Keratinocyte (primary cell): ENCODE measurements at regions not wholly inside any gene's neighbourhood (a gene's known extent, or its start where the extent isn't known, plus 50 kb on each side); places are given as distances from the start of the nearest gene placed in this dataset.
A peak's percentile ranks its signal among the peaks of the same experiment; 100 is the strongest.
"Not testable (repeated sequence)": the region's sequence is repeated elsewhere in the genome, so short reads cannot be mapped to it uniquely, and the experiment has no call there.

ENCODE experiments used
- DNase-seq: peaks from one replicate; pipeline ENCODE4 v3.0.0-alpha.2; 2011; ENCODE audit warnings: low read depth, missing footprints, low spot score
- FAIRE-seq: peaks from 2 replicates; lab custom pipeline; 2011; peaks lifted over from hg19 to GRCh38; lab: Jason Lieb, UNC
- H2AFZ ChIP-seq: 2 replicates; pipeline ENCODE4 v1.6.0; 2012; ENCODE audit warnings: low read length, control low read depth, inconsistent platforms; ENCODE audit not compliant: control insufficient read depth
- H3K27ac ChIP-seq: 2 replicates; pipeline ENCODE4 v1.5.1; 2011; ENCODE audit warnings: low read length; ENCODE audit not compliant: control insufficient read depth, insufficient read depth
- H3K27me3 ChIP-seq: 3 replicates; pipeline ENCODE4 v1.6.0; 2011; ENCODE audit warnings: low read length; ENCODE audit not compliant: control insufficient read depth, insufficient read depth; ENCODE audit errors: extremely low read depth
- H3K36me3 ChIP-seq, 2 experiments: 2 replicates in 1 of 2; 3 replicates in 1 of 2; pipeline ENCODE4 v1.5.1; 2011; ENCODE audit warnings: low read length in 2 of 2, mild to moderate bottlenecking in 1 of 2; ENCODE audit not compliant: control insufficient read depth in 2 of 2, insufficient read depth in 2 of 2; ENCODE audit errors: extremely low read depth in 1 of 2
- H3K4me1 ChIP-seq: 3 replicates; pipeline ENCODE4 v1.5.1; 2011; ENCODE audit warnings: low read length; ENCODE audit not compliant: control insufficient read depth, insufficient read depth; ENCODE audit errors: extremely low read depth
- H3K4me2 ChIP-seq: 3 replicates; pipeline ENCODE4 v1.6.0; 2011; ENCODE audit warnings: low read depth, low read length; ENCODE audit not compliant: control insufficient read depth, insufficient read depth; ENCODE audit errors: extremely low read depth
- H3K4me3 ChIP-seq, 3 experiments: fragments of 200-600 bp in 1 of 3; sonication (generic) in 1 of 3; 2 replicates in 2 of 3; 3 replicates in 1 of 3; pipeline ENCODE4 v1.5.1; 2011 to 2016; ENCODE audit warnings: low read length in 3 of 3, mild to moderate bottlenecking in 3 of 3, control low read depth in 2 of 3, inconsistent platforms in 1 of 3, low read depth in 1 of 3, mixed read lengths in 1 of 3, mixed run types in 1 of 3, moderate library complexity in 1 of 3; ENCODE audit not compliant: control insufficient read depth in 2 of 3, insufficient read depth in 2 of 3; ENCODE audit errors: extremely low read depth in 1 of 3
- H3K79me2 ChIP-seq: 2 replicates; pipeline ENCODE4 v1.6.0; 2012; ENCODE audit warnings: low read length; ENCODE audit not compliant: control insufficient read depth, insufficient read depth
- H3K9ac ChIP-seq: 3 replicates; pipeline ENCODE4 v1.6.0; 2011; ENCODE audit warnings: low read length; ENCODE audit not compliant: control insufficient read depth, insufficient read depth; ENCODE audit errors: extremely low read depth
- H3K9me1 ChIP-seq: 3 replicates; pipeline ENCODE4 v1.6.0; 2011; ENCODE audit warnings: low read length; ENCODE audit not compliant: control insufficient read depth, insufficient read depth; ENCODE audit errors: extremely low read depth
- H3K9me3 ChIP-seq: 2 replicates; pipeline ENCODE4 v1.5.1; 2012; ENCODE audit warnings: low read depth, low read length; ENCODE audit not compliant: control insufficient read depth
- H4K20me1 ChIP-seq: 3 replicates; pipeline ENCODE4 v1.6.0; 2011; ENCODE audit warnings: low read length; ENCODE audit not compliant: control insufficient read depth, insufficient read depth; ENCODE audit errors: extremely low read depth
- CTCF ChIP-seq, 3 experiments: IDR thresholded peaks in 1 of 3; conservative IDR thresholded peaks in 1 of 3; optimal IDR thresholded peaks in 1 of 3; 2 replicates in 2 of 3; 3 replicates in 1 of 3; pipeline versions ENCODE3 to v1.5.1; 2011; ENCODE audit warnings: low read length in 3 of 3, mild to moderate bottlenecking in 3 of 3, moderate library complexity in 2 of 3, control low read depth in 1 of 3, inconsistent platforms in 1 of 3; ENCODE audit not compliant: insufficient read depth in 2 of 3; ENCODE audit errors: extremely low read depth in 1 of 3
- EZH2 ChIP-seq: IDR thresholded peaks from one replicate; pipeline ENCODE4 v1.6.1; 2012; ENCODE audit warnings: inconsistent platforms, mild to moderate bottlenecking, low read length, moderate library complexity
- dilution Hi-C: fragments of 300-500 bp; cut with MboI; formaldehyde crosslinking; loops from one replicate; pipeline ENCODE4 v1.7.0; 2020; ENCODE audit warnings: low sequenced_read_pairs; ENCODE audit not compliant: extremely low pct_ligation_motif_present

- DNase-seq (no peak), FAIRE-seq (no peak)
- H2AFZ ChIP-seq = no peak overlapping the region
- no peaks in the 10 kb centered on the region for H4K20me1 ChIP-seq
- dilution Hi-C loops = no loop called here
- no peaks in the 10 kb centered on the region for H3K9me1 ChIP-seq
- no peaks in the 10 kb centered on the region for H3K36me3 ChIP-seq
- H3K9me3 ChIP-seq = no peaks in the 10 kb centered on the region
- no peak overlapping the region for H3K4me3 ChIP-seq
- H3K9ac ChIP-seq = no peak overlapping the region
- TF ChIP-seq EZH2 (no peak), CTCF (optimal IDR thresholded peaks at IDR 0.05 in 1 of 3, IDR thresholded peaks at IDR 0.05 in 1 of 3, conservative IDR thresholded peaks at IDR 0.05 in 1 of 3; ENCODE audit: extremely low read depth in 1 of 3, insufficient read depth in 2 of 3, low read length in 3 of 3) (no peak)
- no peak overlapping the region for H3K4me2 ChIP-seq
- H3K27ac ChIP-seq = no peak overlapping the region
- H3K79me2 ChIP-seq = no peaks in the 10 kb centered on the region
- no peaks in the 10 kb centered on the region for H3K4me1 ChIP-seq
- no peaks in the 10 kb centered on the region for H3K27me3 ChIP-seq
Measured at GRCh38 chr15:45821390-45821789, 186.6 kb downstream of the SQOR start.

- dilution Hi-C loops, H4K20me1 ChIP-seq, H2AFZ ChIP-seq, H3K4me3 ChIP-seq, H3K9me3 ChIP-seq, H3K36me3 ChIP-seq, H3K4me2 ChIP-seq, H3K27me3 ChIP-seq, H3K9me1 ChIP-seq, H3K4me1 ChIP-seq, FAIRE-seq, H3K9ac ChIP-seq, H3K79me2 ChIP-seq, DNase-seq, H3K27ac ChIP-seq: not testable (repeated sequence)
Measured at GRCh38 chr15:45822968-45823367, 188.1 kb downstream of the SQOR start.

GRCh38 chr15:45827275-45827674 lies 192.4 kb downstream of the SQOR start:
- H3K36me3 ChIP-seq = no peaks in the 10 kb centered on the region
- no peak overlapping the region for H3K27ac ChIP-seq
- TF ChIP-seq CTCF (optimal IDR thresholded peaks at IDR 0.05 in 1 of 3, IDR thresholded peaks at IDR 0.05 in 1 of 3, conservative IDR thresholded peaks at IDR 0.05 in 1 of 3; ENCODE audit: extremely low read depth in 1 of 3, insufficient read depth in 2 of 3, low read length in 3 of 3) = peak in 1 of 3 experiments; percentile 21
- no peak for TF ChIP-seq EZH2
- H3K4me2 ChIP-seq = no peak overlapping the region
- no peaks in the 10 kb centered on the region for H3K4me1 ChIP-seq
- DNase-seq = no peak
- H2AFZ ChIP-seq = no peak overlapping the region
- peaks cover 3% of the 10 kb centered on the region for H3K27me3 ChIP-seq
- dilution Hi-C loops = no loop called here
- no peak overlapping the region for H3K4me3 ChIP-seq
- FAIRE-seq = no peak
- no peaks in the 10 kb centered on the region for H3K79me2 ChIP-seq
- H3K9ac ChIP-seq = no peak overlapping the region
- no peaks in the 10 kb centered on the region for H3K9me1 ChIP-seq
- no peaks in the 10 kb centered on the region for H3K9me3 ChIP-seq
- no peaks in the 10 kb centered on the region for H4K20me1 ChIP-seq
